Osteoblast (primary cell): ENCODE measurements at regions not wholly inside any gene's neighbourhood (a gene's known extent, or its start where the extent isn't known, plus 50 kb on each side); places are given as distances from the start of the nearest gene placed in this dataset.
A peak's percentile ranks its signal among the peaks of the same experiment; 100 is the strongest.

Source experiments
- DNase-seq: peaks from one replicate; pipeline ENCODE4 v3.0.0; 2011; ENCODE audit warnings: low spot score, mixed read lengths; ENCODE audit not compliant: insufficient read length; ENCODE audit errors: missing footprints
- H2AFZ ChIP-seq: 2 replicates; pipeline ENCODE4 v1.6.0; 2011; ENCODE audit warnings: mild to moderate bottlenecking, low read length
- H3K27ac ChIP-seq: 2 replicates; pipeline ENCODE4 v1.5.1; 2011; ENCODE audit warnings: mild to moderate bottlenecking, low read depth, low read length, moderate library complexity
- H3K27me3 ChIP-seq: 2 replicates; pipeline ENCODE4 v1.6.0; 2012; ENCODE audit warnings: mild to moderate bottlenecking, control low read depth, inconsistent platforms, low read length, moderate library complexity; ENCODE audit not compliant: insufficient read depth
- H3K36me3 ChIP-seq: 2 replicates; pipeline ENCODE4 v1.5.1; 2011; ENCODE audit warnings: mild to moderate bottlenecking, low read length, control low read depth, moderate library complexity; ENCODE audit not compliant: insufficient read depth
- H3K4me1 ChIP-seq: 2 replicates; pipeline ENCODE4 v1.5.1; 2011; ENCODE audit warnings: mild to moderate bottlenecking, low read length, control low read depth, moderate library complexity; ENCODE audit not compliant: insufficient read depth
- H3K4me2 ChIP-seq: 2 replicates; pipeline ENCODE4 v1.6.0; 2011; ENCODE audit warnings: mild to moderate bottlenecking, low read length; ENCODE audit not compliant: insufficient read depth
- H3K4me3 ChIP-seq: fragments of 200-600 bp; sonication (generic); 3 replicates; pipeline ENCODE4 v1.5.1; 2012; ENCODE audit warnings: mild to moderate bottlenecking, low read length, inconsistent platforms; ENCODE audit not compliant: insufficient read depth
- H3K79me2 ChIP-seq: 2 replicates; pipeline ENCODE4 v1.6.0; 2012; ENCODE audit warnings: mild to moderate bottlenecking, low read length, control low read depth, inconsistent platforms; ENCODE audit not compliant: insufficient read depth
- H3K9me3 ChIP-seq: 2 replicates; pipeline ENCODE4 v1.5.1; 2011; ENCODE audit warnings: low read depth, low read length, control low read depth
- H4K20me1 ChIP-seq: 2 replicates; pipeline ENCODE4 v1.6.0; 2012; ENCODE audit warnings: mild to moderate bottlenecking, low read length, control low read depth; ENCODE audit not compliant: insufficient read depth
- CTCF ChIP-seq: IDR thresholded peaks from 2 replicates; pipeline ENCODE4 v1.5.1; 2011; ENCODE audit warnings: mild to moderate bottlenecking, low read depth, low read length, moderate library complexity; ENCODE audit errors: extremely low read depth

- Histone ChIP-seq H2AFZ (no peak overlapping the region), H4K20me1 (no peaks in the 10 kb centered on the region), H3K79me2 (no peaks in the 10 kb centered on the region), H3K4me2 (no peak overlapping the region), H3K27me3 (no peaks in the 10 kb centered on the region), H3K4me3 (no peak overlapping the region), H3K36me3 (no peaks in the 10 kb centered on the region), H3K9me3 (peaks cover 2% of the 10 kb centered on the region), H3K4me1 (no peaks in the 10 kb centered on the region), H3K27ac (no peak overlapping the region)
- TF ChIP-seq CTCF: no peak
- no peak for DNase-seq
Observed at GRCh38 chr5:18403141-18403540, 768.9 kb downstream of the TAF11L14 start.

- DNase-seq: no peak
- no peak overlapping the region for H3K4me2 ChIP-seq
- H3K27me3 ChIP-seq: no peaks in the 10 kb centered on the region
- no peaks in the 10 kb centered on the region for H3K79me2 ChIP-seq
- H2AFZ ChIP-seq: no peak overlapping the region
- no peaks in the 10 kb centered on the region for H3K36me3 ChIP-seq
- no peaks in the 10 kb centered on the region for H4K20me1 ChIP-seq
- H3K27ac ChIP-seq: no peak overlapping the region
- peaks cover 2% of the 10 kb centered on the region for H3K9me3 ChIP-seq
- H3K4me3 ChIP-seq: no peak overlapping the region
- no peak for TF ChIP-seq CTCF
- no peaks in the 10 kb centered on the region for H3K4me1 ChIP-seq
Observed at GRCh38 chr5:18403941-18404438, 769.7 kb downstream of the TAF11L14 start.

GRCh38 chr5:18420711-18421110 lies 786.5 kb downstream of the TAF11L14 start:
- no peak overlapping the region for H2AFZ ChIP-seq
- no peaks in the 10 kb centered on the region for H3K4me1 ChIP-seq
- no peak overlapping the region for H3K27ac ChIP-seq
- TF ChIP-seq CTCF: no peak
- H3K4me2 ChIP-seq: no peak overlapping the region
- H3K36me3 ChIP-seq: no peaks in the 10 kb centered on the region
- no peaks in the 10 kb centered on the region for H3K27me3 ChIP-seq
- no peak for DNase-seq
- no peaks in the 10 kb centered on the region for H3K9me3 ChIP-seq
- no peaks in the 10 kb centered on the region for H4K20me1 ChIP-seq
- H3K4me3 ChIP-seq: no peak overlapping the region
- H3K79me2 ChIP-seq: no peaks in the 10 kb centered on the region

- H3K79me2 ChIP-seq: no peaks in the 10 kb centered on the region
- H3K9me3 ChIP-seq: no peaks in the 10 kb centered on the region
- no peaks in the 10 kb centered on the region for H3K4me1 ChIP-seq
- no peaks in the 10 kb centered on the region for H3K36me3 ChIP-seq
- peak; percentile 4 for DNase-seq
- no peak for TF ChIP-seq CTCF
- no peaks in the 10 kb centered on the region for H4K20me1 ChIP-seq
- no peak overlapping the region for H3K27ac ChIP-seq
- no peak overlapping the region for H3K4me3 ChIP-seq
- H3K4me2 ChIP-seq: no peak overlapping the region
- no peaks in the 10 kb centered on the region for H3K27me3 ChIP-seq
- H2AFZ ChIP-seq: no peak overlapping the region
Observed at GRCh38 chr5:18433336-18433735, 799.1 kb downstream of the TAF11L14 start.
